Neural cell (in vitro differentiated cells): ENCODE measurements at regions not wholly inside any gene's neighbourhood (a gene's known extent, or its start where the extent isn't known, plus 50 kb on each side); places are given as distances from the start of the nearest gene placed in this dataset.

Experiments used
- H2AFZ ChIP-seq: fragments of 200-600, 300-800 bp; sonication (generic), shearing (Covaris generic); 2 replicates; pipeline ENCODE4 v1.6.0; 2014; ENCODE audit warnings: low read depth, mild to moderate bottlenecking, antibody characterized with exemption, low read length, moderate library complexity
- H3F3A ChIP-seq: fragments of 200-600 bp; shearing (Covaris generic); 2 replicates; pipeline ENCODE4 v1.6.1; 2016; ENCODE audit warnings: mild to moderate bottlenecking, moderate library complexity, mixed read lengths, antibody characterized with exemption, low read length; ENCODE audit not compliant: insufficient read depth, poor library complexity, severe bottlenecking
- H3K27ac ChIP-seq: fragments of 200-600, 300-800 bp; sonication (generic), shearing (Covaris generic); 2 replicates; pipeline ENCODE4 v1.5.1; 2014; ENCODE audit warnings: mild to moderate bottlenecking, low read length, moderate library complexity
- H3K27me3 ChIP-seq: fragments of 300-800, 200-600 bp; sonication (generic), shearing (Covaris generic); 2 replicates; pipeline ENCODE4 v1.6.0; 2014; ENCODE audit warnings: mild to moderate bottlenecking, low read depth, low read length, moderate library complexity; ENCODE audit not compliant: insufficient read depth
- H3K36me3 ChIP-seq: fragments of 300-800, 200-600 bp; sonication (generic), shearing (Covaris generic); 2 replicates; pipeline ENCODE4 v1.5.1; 2014; ENCODE audit warnings: mild to moderate bottlenecking, antibody characterized with exemption, low read length, moderate library complexity; ENCODE audit not compliant: insufficient read depth
- H3K4me2 ChIP-seq: fragments of 300-800, 200-600 bp; sonication (generic), shearing (Covaris generic); 2 replicates; pipeline ENCODE4 v1.6.0; 2014; ENCODE audit warnings: mild to moderate bottlenecking, low read length
- H3K4me3 ChIP-seq: fragments of 300-800, 200-600 bp; sonication (generic), shearing (Covaris generic); 2 replicates; pipeline ENCODE4 v1.5.1; 2014; ENCODE audit warnings: mild to moderate bottlenecking, low read length, moderate library complexity
- H3K79me2 ChIP-seq: fragments of 200-600 bp; shearing (Covaris generic); replicated peaks from 2 replicates; pipeline ENCODE4 v1.6.0; 2014; ENCODE audit warnings: mild to moderate bottlenecking, low read length, moderate library complexity; ENCODE audit not compliant: insufficient read depth
- H3K9ac ChIP-seq: fragments of 300-800, 200-600 bp; sonication (generic), shearing (Covaris generic); 2 replicates; pipeline ENCODE4 v1.6.1; 2016; ENCODE audit warnings: mild to moderate bottlenecking, low read length, mixed read lengths
- H3K9me2 ChIP-seq: fragments of 200-600 bp; shearing (Covaris generic); 2 replicates; pipeline ENCODE4 v1.6.1; 2016; ENCODE audit warnings: mild to moderate bottlenecking, low read length, mixed read lengths; ENCODE audit not compliant: insufficient read depth
- H3K9me3 ChIP-seq: fragments of 200-600, 300-800 bp; sonication (generic), shearing (Covaris generic); 2 replicates; pipeline ENCODE4 v1.6.1; 2016; ENCODE audit warnings: mild to moderate bottlenecking, mixed run types, low read length, moderate library complexity, mixed read lengths
- H4K20me1 ChIP-seq: fragments of 200-600 bp; shearing (Covaris generic); 2 replicates; pipeline ENCODE4 v1.6.1; 2016; ENCODE audit warnings: mild to moderate bottlenecking, mixed run types; ENCODE audit not compliant: insufficient read depth
- EP300 ChIP-seq: fragments of 450-650 bp; conservative IDR thresholded peaks from 2 replicates; pipeline ENCODE4 v1.6.1; 2014; ENCODE audit warnings: antibody characterized with exemption, mild to moderate bottlenecking, moderate library complexity; ENCODE audit not compliant: poor library complexity, severe bottlenecking
- EZH2 ChIP-seq: fragments of 200-600, 300-800 bp; shearing (Covaris generic), sonication (generic); IDR thresholded peaks from 2 replicates; pipeline ENCODE4 v1.6.1; 2014; ENCODE audit warnings: antibody characterized with exemption, low read length, borderline replicate concordance, mild to moderate bottlenecking; ENCODE audit not compliant: insufficient read depth, poor library complexity, severe bottlenecking
- MXI1 ChIP-seq: fragments of 450-650 bp; conservative IDR thresholded peaks from 2 replicates; pipeline ENCODE4 v1.6.1; 2014; ENCODE audit warnings: antibody characterized with exemption, mild to moderate bottlenecking; ENCODE audit not compliant: poor library complexity, severe bottlenecking
- POLR2AphosphoS5 ChIP-seq: IDR thresholded peaks from 2 replicates; pipeline ENCODE4 v1.6.1; 2012
- RAD21 ChIP-seq: fragments of 450-650 bp; conservative IDR thresholded peaks from 2 replicates; pipeline ENCODE4 v1.6.1; 2014; ENCODE audit warnings: antibody characterized with exemption, mild to moderate bottlenecking, moderate library complexity
- SMC3 ChIP-seq: fragments of 450-650 bp; conservative IDR thresholded peaks from 2 replicates; pipeline ENCODE4 v1.6.1; 2014; ENCODE audit warnings: antibody characterized with exemption, mild to moderate bottlenecking, moderate library complexity; ENCODE audit not compliant: poor library complexity
- TAF1 ChIP-seq: IDR thresholded peaks from 2 replicates; pipeline ENCODE4 v1.6.1; 2012; ENCODE audit warnings: low read depth
- TF ChIP-seq, protein P1 (sequence below): fragments of 450-650 bp; IDR thresholded peaks from 2 replicates; pipeline ENCODE4 v1.5.1; 2014; ENCODE audit warnings: antibody characterized with exemption, mild to moderate bottlenecking, moderate library complexity; ENCODE audit not compliant: poor library complexity, severe bottlenecking
- TF ChIP-seq, protein P2 (sequence below): IDR thresholded peaks from 2 replicates; pipeline ENCODE4 v1.6.1; 2012; ENCODE audit warnings: borderline replicate concordance

DNA sequence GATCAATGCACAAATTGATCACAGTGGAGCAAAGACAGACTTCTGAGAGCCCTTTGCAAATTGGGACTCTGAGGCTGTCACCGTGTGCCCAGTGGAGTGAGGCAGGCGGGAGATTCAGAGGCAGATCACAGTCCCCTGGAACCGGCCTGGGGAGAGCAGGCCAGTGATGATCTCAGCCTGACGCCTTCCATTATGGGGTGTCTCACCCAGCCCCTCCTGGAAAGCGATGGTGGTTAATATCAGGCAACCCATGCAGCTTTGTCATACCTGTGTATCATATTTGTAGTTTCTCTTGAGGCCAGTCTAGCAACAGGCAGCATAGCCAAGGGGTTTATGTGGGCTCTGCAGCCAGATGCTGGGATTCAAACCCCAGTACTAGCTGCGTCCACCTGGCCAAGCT lies 147.8 kb downstream of the EMX2 start:
- H3K4me3 ChIP-seq, result no peak overlapping the region
- no peak overlapping the region for H2AFZ ChIP-seq
- TF ChIP-seq EP300, result no peak
- no peak for TF ChIP-seq TAF1
- no peak for TF ChIP-seq POLR2AphosphoS5
- TF ChIP-seq SMC3, result no peak
- TF ChIP-seq EZH2, result no peak
- TF ChIP-seq MXI1, result no peak
- no peak for TF ChIP-seq RAD21
- TF ChIP-seq, protein P1, sequence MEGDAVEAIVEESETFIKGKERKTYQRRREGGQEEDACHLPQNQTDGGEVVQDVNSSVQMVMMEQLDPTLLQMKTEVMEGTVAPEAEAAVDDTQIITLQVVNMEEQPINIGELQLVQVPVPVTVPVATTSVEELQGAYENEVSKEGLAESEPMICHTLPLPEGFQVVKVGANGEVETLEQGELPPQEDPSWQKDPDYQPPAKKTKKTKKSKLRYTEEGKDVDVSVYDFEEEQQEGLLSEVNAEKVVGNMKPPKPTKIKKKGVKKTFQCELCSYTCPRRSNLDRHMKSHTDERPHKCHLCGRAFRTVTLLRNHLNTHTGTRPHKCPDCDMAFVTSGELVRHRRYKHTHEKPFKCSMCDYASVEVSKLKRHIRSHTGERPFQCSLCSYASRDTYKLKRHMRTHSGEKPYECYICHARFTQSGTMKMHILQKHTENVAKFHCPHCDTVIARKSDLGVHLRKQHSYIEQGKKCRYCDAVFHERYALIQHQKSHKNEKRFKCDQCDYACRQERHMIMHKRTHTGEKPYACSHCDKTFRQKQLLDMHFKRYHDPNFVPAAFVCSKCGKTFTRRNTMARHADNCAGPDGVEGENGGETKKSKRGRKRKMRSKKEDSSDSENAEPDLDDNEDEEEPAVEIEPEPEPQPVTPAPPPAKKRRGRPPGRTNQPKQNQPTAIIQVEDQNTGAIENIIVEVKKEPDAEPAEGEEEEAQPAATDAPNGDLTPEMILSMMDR, result no peak
- TF ChIP-seq, protein P2, sequence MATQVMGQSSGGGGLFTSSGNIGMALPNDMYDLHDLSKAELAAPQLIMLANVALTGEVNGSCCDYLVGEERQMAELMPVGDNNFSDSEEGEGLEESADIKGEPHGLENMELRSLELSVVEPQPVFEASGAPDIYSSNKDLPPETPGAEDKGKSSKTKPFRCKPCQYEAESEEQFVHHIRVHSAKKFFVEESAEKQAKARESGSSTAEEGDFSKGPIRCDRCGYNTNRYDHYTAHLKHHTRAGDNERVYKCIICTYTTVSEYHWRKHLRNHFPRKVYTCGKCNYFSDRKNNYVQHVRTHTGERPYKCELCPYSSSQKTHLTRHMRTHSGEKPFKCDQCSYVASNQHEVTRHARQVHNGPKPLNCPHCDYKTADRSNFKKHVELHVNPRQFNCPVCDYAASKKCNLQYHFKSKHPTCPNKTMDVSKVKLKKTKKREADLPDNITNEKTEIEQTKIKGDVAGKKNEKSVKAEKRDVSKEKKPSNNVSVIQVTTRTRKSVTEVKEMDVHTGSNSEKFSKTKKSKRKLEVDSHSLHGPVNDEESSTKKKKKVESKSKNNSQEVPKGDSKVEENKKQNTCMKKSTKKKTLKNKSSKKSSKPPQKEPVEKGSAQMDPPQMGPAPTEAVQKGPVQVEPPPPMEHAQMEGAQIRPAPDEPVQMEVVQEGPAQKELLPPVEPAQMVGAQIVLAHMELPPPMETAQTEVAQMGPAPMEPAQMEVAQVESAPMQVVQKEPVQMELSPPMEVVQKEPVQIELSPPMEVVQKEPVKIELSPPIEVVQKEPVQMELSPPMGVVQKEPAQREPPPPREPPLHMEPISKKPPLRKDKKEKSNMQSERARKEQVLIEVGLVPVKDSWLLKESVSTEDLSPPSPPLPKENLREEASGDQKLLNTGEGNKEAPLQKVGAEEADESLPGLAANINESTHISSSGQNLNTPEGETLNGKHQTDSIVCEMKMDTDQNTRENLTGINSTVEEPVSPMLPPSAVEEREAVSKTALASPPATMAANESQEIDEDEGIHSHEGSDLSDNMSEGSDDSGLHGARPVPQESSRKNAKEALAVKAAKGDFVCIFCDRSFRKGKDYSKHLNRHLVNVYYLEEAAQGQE, result no peak

DNA sequence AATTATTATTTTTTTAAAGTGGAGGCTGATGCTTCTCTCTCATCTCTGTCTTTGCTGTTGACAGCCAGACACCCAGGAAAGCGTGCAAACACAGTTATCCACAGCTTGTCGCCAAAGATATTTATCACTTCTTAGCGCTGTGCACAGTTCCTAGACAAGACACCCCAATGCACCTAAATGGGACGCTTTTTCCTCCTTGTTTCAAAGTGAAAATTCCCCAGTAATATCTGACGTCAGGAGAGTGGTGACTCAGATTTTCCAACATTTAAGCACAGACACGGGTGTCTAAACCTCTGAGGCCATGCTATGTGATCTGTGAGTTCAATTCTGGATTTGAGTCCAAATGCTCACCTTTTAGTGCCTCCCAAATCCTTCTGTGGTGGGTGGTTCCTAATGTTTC lies 151.6 kb downstream of the EMX2 start:
- Histone ChIP-seq H3K36me3 (no peaks in the 10 kb centered on the region), H3K27ac (no peak overlapping the region), H3F3A (no peaks in the 10 kb centered on the region), H3K79me2 (no peaks in the 10 kb centered on the region), H3K9me2 (no peaks in the 10 kb centered on the region), H3K9ac (no peak overlapping the region), H3K9me3 (no peaks in the 10 kb centered on the region), H3K27me3 (no peaks in the 10 kb centered on the region), H3K4me2 (no peak overlapping the region), H4K20me1 (no peaks in the 10 kb centered on the region), H2AFZ (no peak overlapping the region), H3K4me3 (no peak overlapping the region)
- TF ChIP-seq POLR2AphosphoS5 (no peak), TAF1 (no peak)
- TF ChIP-seq, protein P2, result no peak
- TF ChIP-seq, protein P1, result no peak

More for the DNA sequence above, 147.8 kb downstream of the EMX2 start:
- Histone ChIP-seq H3K36me3 (no peaks in the 10 kb centered on the region), H3K9me3 (no peaks in the 10 kb centered on the region), H3K27ac (no peak overlapping the region), H3K9ac (no peak overlapping the region), H3K27me3 (no peaks in the 10 kb centered on the region), H3K4me2 (no peak overlapping the region), H3F3A (no peaks in the 10 kb centered on the region), H4K20me1 (no peaks in the 10 kb centered on the region), H3K79me2 (no peaks in the 10 kb centered on the region), H3K9me2 (no peaks in the 10 kb centered on the region)
